Skeletal muscle tissue (tissue), 3 donors: ENCODE measurements at regions not wholly inside any gene's neighbourhood (a gene's known extent, or its start where the extent isn't known, plus 50 kb on each side); places are given as distances from the start of the nearest gene placed in this dataset.

ENCODE experiments used
- H3K27ac ChIP-seq: one replicate; pipeline ENCODE4 v1.7.0; 2013; ENCODE audit warnings: mild to moderate bottlenecking, low read depth, low read length, inconsistent platforms
- H3K27me3 ChIP-seq, 3 donors: one replicate each; pipeline ENCODE4 v1.7.0; 2013; ENCODE audit warnings: low read length in 3 of 3; ENCODE audit not compliant: control insufficient read depth in 3 of 3, insufficient read depth in 3 of 3
- H3K36me3 ChIP-seq, 3 donors: one replicate each; pipeline ENCODE4 v1.7.0; 2013; ENCODE audit warnings: low read length in 3 of 3; ENCODE audit not compliant: control insufficient read depth in 3 of 3, insufficient read depth in 3 of 3
- H3K4me1 ChIP-seq, 3 donors: one replicate each; pipeline ENCODE4 v1.7.0; 2013; ENCODE audit warnings: low read length in 3 of 3, mild to moderate bottlenecking in 3 of 3; ENCODE audit not compliant: control insufficient read depth in 3 of 3, insufficient read depth in 3 of 3
- H3K4me3 ChIP-seq, 3 donors: one replicate each; pipeline ENCODE4 v1.7.0; 2013; ENCODE audit warnings: low read length in 3 of 3
- H3K9ac ChIP-seq, 3 donors: one replicate each; pipeline ENCODE4 v1.7.0; 2013; ENCODE audit warnings: low read length in 3 of 3, mild to moderate bottlenecking in 3 of 3, moderate library complexity in 2 of 3, low read depth in 1 of 3
- H3K9me3 ChIP-seq, 3 donors: one replicate each; pipeline ENCODE4 v1.7.0; 2013; ENCODE audit warnings: low read length in 3 of 3; ENCODE audit not compliant: control insufficient read depth in 3 of 3
- donor health status: Osteomylitis.

DNA sequence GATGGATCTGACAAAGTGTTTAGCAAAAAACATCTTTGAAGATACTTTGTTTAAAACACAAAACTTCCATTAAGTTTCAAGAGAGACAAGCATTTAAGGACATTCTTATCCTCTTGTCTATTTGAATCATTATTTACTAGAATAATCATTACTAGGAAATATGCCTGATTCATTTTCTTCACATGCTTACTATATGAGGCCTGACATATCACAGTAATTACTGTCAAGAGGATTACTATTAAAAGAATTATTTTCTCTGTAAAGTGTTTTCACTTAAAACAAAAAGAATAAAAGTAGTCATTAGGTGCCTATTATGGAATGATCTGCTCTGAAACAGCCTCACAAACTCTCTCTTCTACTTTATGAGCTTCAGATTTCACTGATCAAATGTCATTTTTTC, 402.1 kb upstream of the MGAT4C start:
- no peaks in the 10 kb centered on the region for H3K4me1 ChIP-seq
- H3K36me3 ChIP-seq, result no peaks in the 10 kb centered on the region
- H3K9me3 ChIP-seq, result no peaks in the 10 kb centered on the region
- H3K27me3 ChIP-seq, result no peaks in the 10 kb centered on the region
- H3K9ac ChIP-seq, result no peak overlapping the region
- no peak overlapping the region for H3K4me3 ChIP-seq
- no peak overlapping the region for H3K27ac ChIP-seq

DNA sequence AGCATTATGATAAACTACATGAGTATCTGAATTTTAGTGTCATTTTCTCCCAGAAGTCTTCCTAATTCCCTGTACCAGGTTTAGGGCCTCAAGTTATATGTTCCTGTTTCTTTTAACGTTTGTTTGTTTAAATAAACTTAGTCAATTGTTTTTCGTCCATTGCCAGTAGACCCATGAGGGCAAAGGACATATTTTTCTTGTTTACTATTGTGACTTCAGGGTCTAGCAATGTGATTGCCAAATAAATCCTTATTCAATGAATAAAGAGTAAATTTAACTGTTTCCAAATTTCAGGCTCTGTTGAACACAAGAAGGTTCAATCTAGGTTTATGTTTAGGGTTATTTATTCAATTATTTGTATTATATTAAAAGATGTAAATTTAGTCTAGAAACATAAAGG, 391.6 kb upstream of the MGAT4C start:
- Histone ChIP-seq H3K4me1 (no peaks in the 10 kb centered on the region), H3K27me3 (no peaks in the 10 kb centered on the region), H3K9me3 (no peaks in the 10 kb centered on the region), H3K27ac (no peak overlapping the region), H3K9ac (no peak overlapping the region), H3K36me3 (no peaks in the 10 kb centered on the region), H3K4me3 (no peak overlapping the region)

DNA sequence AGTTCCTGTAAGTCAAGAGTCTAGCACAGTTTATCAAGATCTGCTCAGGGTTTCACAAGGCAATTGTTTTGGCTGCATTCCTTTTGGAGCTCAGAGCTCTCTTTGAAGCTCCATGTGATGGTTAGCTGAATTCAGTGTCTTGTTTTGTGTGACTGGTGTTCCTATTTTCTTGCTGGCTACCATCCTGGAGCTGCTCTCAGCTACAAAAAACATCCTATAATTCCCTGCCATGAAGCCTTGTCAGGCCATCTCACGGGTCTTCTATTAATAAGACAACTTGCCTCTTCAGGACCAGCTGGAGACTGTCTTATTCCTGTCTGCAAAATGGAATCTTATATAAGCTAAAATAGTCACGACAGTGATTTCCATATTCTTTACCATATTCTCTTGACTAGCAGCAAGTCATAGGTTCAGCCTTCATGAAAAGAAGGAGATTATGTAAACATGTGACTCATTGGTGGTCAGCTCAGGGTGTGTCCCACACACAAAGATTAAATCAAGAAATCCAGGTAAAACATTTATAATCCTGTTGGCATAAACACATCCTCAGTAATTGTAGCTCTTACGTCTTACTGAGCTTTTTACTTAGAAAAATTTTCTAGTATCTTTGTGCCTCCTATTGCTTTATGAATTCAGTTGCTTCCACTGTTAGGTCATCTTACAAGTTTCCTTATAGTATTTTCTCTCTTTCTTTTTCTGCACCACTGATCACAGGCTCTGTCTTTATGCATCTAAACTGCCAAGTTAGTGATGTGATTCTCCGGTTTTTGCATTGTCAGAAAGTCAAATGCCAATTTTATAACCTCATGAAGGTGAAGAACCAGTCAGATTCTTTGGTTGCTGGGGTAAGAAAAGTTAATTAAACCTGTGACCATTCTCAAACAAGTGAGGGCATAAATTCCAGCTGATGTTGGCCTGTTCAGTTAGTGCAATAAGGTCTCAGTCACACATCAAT, 378.5 kb upstream of the MGAT4C start:
- no peaks in the 10 kb centered on the region for H3K9me3 ChIP-seq
- H3K36me3 ChIP-seq, result no peaks in the 10 kb centered on the region
- H3K27ac ChIP-seq, result no peak overlapping the region
- H3K4me1 ChIP-seq, result no peaks in the 10 kb centered on the region
- no peak overlapping the region for H3K9ac ChIP-seq
- H3K27me3 ChIP-seq, result no peaks in the 10 kb centered on the region
- no peak overlapping the region for H3K4me3 ChIP-seq

DNA sequence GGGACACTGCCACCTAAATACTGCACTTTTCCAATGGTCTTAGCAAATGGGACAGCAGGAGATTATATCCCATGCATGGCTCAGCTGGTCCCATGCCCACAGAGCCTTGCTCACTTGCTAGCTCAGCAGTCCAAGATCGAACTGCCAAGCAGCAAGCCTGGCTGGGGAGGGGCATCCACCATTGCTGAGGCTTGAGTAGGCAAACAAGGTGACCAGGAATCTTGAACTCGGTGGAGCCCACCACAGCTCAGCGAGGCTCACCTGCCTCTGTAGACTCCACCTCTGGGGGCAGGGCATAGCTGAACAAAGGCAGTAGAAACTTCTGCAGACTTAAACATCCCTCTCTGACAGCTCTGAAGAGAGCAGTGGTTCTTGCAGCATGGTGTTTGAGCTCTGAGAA, 370.8 kb upstream of the MGAT4C start:
- peaks cover 0 to 2% (median 0%) of the 10 kb centered on the region in 3 donors for H3K9me3 ChIP-seq
- H3K27me3 ChIP-seq, result no peaks in the 10 kb centered on the region
- H3K36me3 ChIP-seq, result no peaks in the 10 kb centered on the region
- no peak overlapping the region for H3K4me3 ChIP-seq
- H3K27ac ChIP-seq, result no peak overlapping the region
- H3K9ac ChIP-seq, result no peak overlapping the region
- no peaks in the 10 kb centered on the region for H3K4me1 ChIP-seq

DNA sequence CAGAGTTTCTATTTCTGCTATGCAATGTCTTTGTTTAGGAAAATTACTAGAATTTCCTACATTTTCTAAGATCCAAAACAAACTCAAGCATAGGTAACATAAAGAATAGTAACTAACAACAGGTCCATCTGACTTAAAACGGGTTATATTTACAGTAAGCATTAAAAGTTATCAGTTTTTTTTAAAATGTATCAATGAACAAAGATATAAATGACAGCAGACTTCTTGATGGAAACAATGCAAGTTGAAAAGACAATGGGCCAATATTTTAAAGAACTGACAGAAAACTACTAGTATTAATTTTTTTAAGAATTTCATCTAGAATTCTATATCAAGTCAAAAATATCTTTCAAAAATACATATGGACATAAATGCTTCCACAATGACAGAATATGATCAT, 367.1 kb upstream of the MGAT4C start:
- Histone ChIP-seq H3K4me1 (no peaks in the 10 kb centered on the region), H3K27ac (no peak overlapping the region), H3K27me3 (no peaks in the 10 kb centered on the region), H3K36me3 (no peaks in the 10 kb centered on the region), H3K4me3 (no peak overlapping the region), H3K9ac (no peak overlapping the region), H3K9me3 (peaks cover 0 to 4% (median 0%) of the 10 kb centered on the region in 3 donors)

GRCh38 chr12:86621957-86622356, 365.8 kb upstream of the MGAT4C start:
- no peaks in the 10 kb centered on the region for H3K36me3 ChIP-seq
- H3K9me3 ChIP-seq, result peaks cover 0 to 4% (median 0%) of the 10 kb centered on the region in 3 donors
- no peaks in the 10 kb centered on the region for H3K4me1 ChIP-seq
- H3K27me3 ChIP-seq, result no peaks in the 10 kb centered on the region
- no peak overlapping the region for H3K9ac ChIP-seq
- no peak overlapping the region for H3K27ac ChIP-seq
- H3K4me3 ChIP-seq, result no peak overlapping the region

DNA sequence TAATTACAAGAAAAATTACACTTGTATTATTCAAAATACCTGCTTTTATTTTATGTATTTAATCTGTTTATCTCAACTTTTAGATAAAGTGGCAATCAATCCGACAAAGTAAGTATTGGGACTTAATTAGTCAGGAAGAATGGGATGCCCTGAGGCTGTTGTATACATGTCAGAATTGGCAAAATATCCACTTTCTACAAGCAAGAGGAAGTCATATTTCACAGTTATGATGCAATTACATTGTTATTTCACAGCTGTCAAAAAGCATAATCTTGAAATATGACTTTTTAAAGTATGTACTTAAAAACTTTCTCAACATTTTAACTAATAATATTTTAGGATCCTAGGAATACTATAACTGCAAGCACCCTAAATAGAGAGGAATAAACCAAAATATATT, 357.1 kb upstream of the MGAT4C start:
- Histone ChIP-seq H3K4me1 (no peaks in the 10 kb centered on the region), H3K4me3 (no peak overlapping the region)

DNA sequence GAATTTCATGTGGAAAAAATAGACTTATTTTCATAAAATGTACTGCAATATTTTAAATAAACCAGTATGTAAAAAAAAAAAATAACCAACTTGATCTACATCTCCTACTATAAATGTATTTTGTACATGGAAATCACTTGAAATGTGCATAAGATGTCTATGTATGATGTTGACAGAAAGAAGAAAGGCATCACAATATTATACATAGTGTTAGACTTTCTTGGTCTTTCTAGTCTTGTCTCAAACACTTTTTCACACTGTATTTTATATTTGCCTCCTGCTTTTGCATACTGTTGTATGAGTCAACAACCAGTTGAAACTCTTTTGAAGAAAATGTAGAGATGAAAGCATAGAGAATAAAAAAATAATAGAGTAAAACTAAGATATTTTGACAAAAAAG, 352.4 kb upstream of the MGAT4C start:
- Histone ChIP-seq H3K9ac (no peak overlapping the region), H3K4me1 (no peaks in the 10 kb centered on the region), H3K27me3 (no peaks in the 10 kb centered on the region), H3K27ac (no peak overlapping the region), H3K36me3 (no peaks in the 10 kb centered on the region), H3K9me3 (no peaks in the 10 kb centered on the region), H3K4me3 (no peak overlapping the region)

More for the DNA sequence above, 357.1 kb upstream of the MGAT4C start:
- Histone ChIP-seq H3K9ac (no peak overlapping the region), H3K27me3 (no peaks in the 10 kb centered on the region), H3K27ac (no peak overlapping the region), H3K9me3 (no peaks in the 10 kb centered on the region), H3K36me3 (no peaks in the 10 kb centered on the region)

DNA sequence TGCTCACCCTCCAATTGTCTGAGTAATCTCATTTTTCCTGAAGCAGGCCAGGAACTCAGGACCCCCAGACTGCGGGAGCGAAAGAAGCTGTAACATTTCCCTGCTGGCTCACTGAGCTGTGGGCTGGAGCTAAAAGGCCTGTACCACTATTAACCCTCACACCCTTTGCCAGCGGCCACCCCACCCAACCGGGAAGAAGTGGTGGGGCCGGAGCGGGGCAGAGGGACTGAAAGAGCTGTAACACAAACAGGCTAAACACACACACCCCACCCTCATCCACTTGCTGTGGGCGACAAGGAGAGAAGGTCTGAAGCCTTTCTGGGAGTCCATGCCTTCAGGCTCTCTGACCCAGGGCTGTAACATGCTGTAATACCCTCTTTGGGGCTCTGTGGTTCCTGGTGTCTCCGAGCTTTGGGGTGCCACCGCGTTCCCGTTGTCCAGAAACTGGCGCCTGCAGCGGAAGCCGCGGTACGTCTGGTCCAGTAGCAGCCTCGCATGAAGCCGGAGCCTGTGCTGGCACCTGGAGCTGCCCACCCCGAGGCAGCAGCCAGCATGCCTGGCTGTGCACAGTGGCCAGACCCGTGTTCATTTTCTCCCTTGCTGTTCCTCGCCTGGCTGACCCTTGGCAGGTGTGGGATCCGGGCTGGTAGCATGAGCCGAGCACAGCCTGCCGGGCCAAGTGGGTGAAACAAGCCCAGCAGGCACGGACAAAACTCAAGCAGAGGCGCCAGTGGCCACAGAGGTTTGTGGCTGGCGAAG, 345.5 kb upstream of the MGAT4C start:
- Histone ChIP-seq H3K27me3 (no peaks in the 10 kb centered on the region), H3K27ac (no peak overlapping the region), H3K4me1 (no peaks in the 10 kb centered on the region), H3K4me3 (no peak overlapping the region), H3K9me3 (no peaks in the 10 kb centered on the region), H3K36me3 (no peaks in the 10 kb centered on the region), H3K9ac (no peak overlapping the region)

DNA sequence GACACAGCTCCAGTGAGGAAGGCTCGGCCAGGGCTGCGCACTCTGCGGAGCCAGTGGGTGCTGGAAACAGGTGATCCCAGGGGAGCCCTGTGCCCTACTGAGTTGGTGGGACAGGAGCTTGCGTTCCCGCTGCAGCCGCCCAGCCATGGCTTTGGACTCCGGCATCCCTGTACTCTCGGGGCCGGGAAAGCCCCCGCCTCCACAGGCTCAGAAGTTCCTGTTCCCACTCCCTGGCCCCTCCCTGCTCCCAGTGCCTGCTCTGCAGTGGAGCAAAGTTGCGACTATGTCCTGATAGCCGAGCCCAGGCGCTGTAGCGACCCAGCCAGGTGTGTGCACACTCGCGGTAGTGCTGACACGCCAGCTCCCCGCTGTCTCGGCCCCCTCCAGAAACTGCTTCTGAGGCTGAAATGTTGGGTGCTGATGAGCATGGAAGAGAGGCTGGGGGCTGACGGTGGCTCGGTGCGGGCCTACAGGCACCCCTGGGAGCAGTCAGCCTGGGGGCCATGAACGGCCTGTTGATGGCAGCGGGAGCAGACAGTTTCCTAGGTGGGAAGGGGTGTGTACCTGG, 344.6 kb upstream of the MGAT4C start:
- Histone ChIP-seq H3K27me3 (no peaks in the 10 kb centered on the region), H3K9me3 (no peaks in the 10 kb centered on the region), H3K27ac (no peak overlapping the region), H3K4me3 (no peak overlapping the region), H3K36me3 (no peaks in the 10 kb centered on the region), H3K9ac (no peak overlapping the region), H3K4me1 (no peaks in the 10 kb centered on the region)
